Pancreas (tissue), 10 donors: ENCODE measurements at regions not wholly inside any gene's neighbourhood (a gene's known extent, or its start where the extent isn't known, plus 50 kb on each side); places are given as distances from the start of the nearest gene placed in this dataset.

ENCODE experiments used
- ATAC-seq, 4 donors: fragments of 200-7000 bp; cut with Tn5 transposase; one replicate each; pipeline versions ENCODE4 v1.8.0 to v1.9.1; 2020; ENCODE audit warnings: mild to moderate bottlenecking in 4 of 4, moderate library complexity in 4 of 4
- DNase-seq, 6 donors: peaks; one replicate each; pipeline ENCODE4 v3.0.0-alpha.2; 2020
- FAIRE-seq: peaks from 2 replicates; lab custom pipeline; 2012; peaks lifted over from hg19 to GRCh38; lab: Jason Lieb, UNC
- H3K27ac ChIP-seq, 4 donors: fragments of 200-600 bp; sonication (generic); 1 replicate in 3 of 4; 2 replicates in 1 of 4; pipeline versions ENCODE4 v1.5.0 to v1.8.0; 2020
- H3K27me3 ChIP-seq, 4 donors: fragments of 200-600 bp; one replicate each; pipeline ENCODE4 v1.8.0; 2021
- H3K36me3 ChIP-seq, 3 donors: fragments of 200-600 bp; sonication (generic) in 1 of 3; one replicate each; pipeline versions ENCODE4 v1.5.0 to v1.8.0; 2020 to 2021
- H3K4me1 ChIP-seq, 3 donors: fragments of 200-600 bp; one replicate each; pipeline ENCODE4 v1.8.0; 2021
- H3K4me3 ChIP-seq, 4 donors: fragments of 200-600 bp; sonication (generic) in 2 of 4; one replicate each; pipeline versions ENCODE4 v1.5.0 to v1.8.0; 2020 to 2021
- H3K9me3 ChIP-seq, 4 donors: fragments of 200-600 bp; one replicate each; pipeline ENCODE4 v1.8.0; 2021
- CTCF ChIP-seq, 4 donors: fragments of 200-600 bp; sonication (generic) in 3 of 4; IDR thresholded peaks; one replicate each; pipeline versions ENCODE4 v1.5.0 to v1.8.0; 2021; ENCODE audit warnings: antibody characterized with exemption in 4 of 4
- WGBS, 2 donors: extraction: QIAGEN DNeasy Blood & Tissue Kit; methylation state at CpG; one replicate each; pipeline ENCODE4 v1.1.7; 2013; 5-methylcytosine and 5-hydroxymethylcytosine counted together
- intact Hi-C, 3 donors: fragments of 100-400 bp; cut with DNase I; formaldehyde crosslinking; loops; one replicate each; pipeline versions ENCODE4 v1.11.1 to v1.14.2; 2022
- donor health status: healthy with polysubstance abuse.
- donor health status: DM: no; HTN: no; CAD: no; lungs with moderate emphysema.
- donor health status: DM: no; HTN: no; CAD: no.
- donor health status: control.
- donor health status: control.
- donor health status: Bipolar disorder and iron deficiency.
- donor health status: DM: yes; HTN: yes; CAD: no.
- donor health status: DM: no; HTN: no; CAD: no.
- donor health status: DM: no; HTN: no; CAD: no.
- donor health status: DM: yes; HTN: yes; CAD: no.

- TF ChIP-seq CTCF (IDR thresholded peaks at IDR 0.05): no peak
- Histone ChIP-seq H3K9me3 (no peaks in the 10 kb centered on the region), H3K4me1 (no peaks in the 10 kb centered on the region), H3K27ac (no peak overlapping the region), H3K27me3 (no peaks in the 10 kb centered on the region), H3K36me3 (no peaks in the 10 kb centered on the region), H3K4me3 (no peak overlapping the region)
- intact Hi-C loops: no loop called here
- FAIRE-seq (no peak), DNase-seq (no peak), ATAC-seq (no peak)
- WGBS, 2 donors: 79 to 87% methylated on average over 4 of the region's 4 CpGs
Measured at GRCh38 chr6:24056567-24056966, 69.4 kb upstream of the NRSN1 start.

GRCh38 chr6:24057030-24057429 lies 69.0 kb upstream of the NRSN1 start:
- WGBS, 2 donors: 71 to 85% methylated on average over 3 of the region's 3 CpGs
- Histone ChIP-seq H3K27me3 (no peaks in the 10 kb centered on the region), H3K4me1 (no peaks in the 10 kb centered on the region), H3K9me3 (no peaks in the 10 kb centered on the region), H3K36me3 (no peaks in the 10 kb centered on the region), H3K4me3 (no peak overlapping the region), H3K27ac (no peak overlapping the region)
- DNase-seq (no peak), FAIRE-seq (no peak), ATAC-seq (no peak)
- intact Hi-C loops: no loop called here
- TF ChIP-seq CTCF (IDR thresholded peaks at IDR 0.05): no peak

- WGBS, 2 donors: 44 to 46% methylated on average over 2 of the region's 2 CpGs
- H3K4me3 ChIP-seq: no peak overlapping the region
- H3K4me1 ChIP-seq: no peaks in the 10 kb centered on the region
- no peaks in the 10 kb centered on the region for H3K36me3 ChIP-seq
- H3K27me3 ChIP-seq: no peaks in the 10 kb centered on the region
- ATAC-seq (no peak), DNase-seq (no peak), FAIRE-seq (no peak)
- intact Hi-C loops: no loop called here
- no peak for TF ChIP-seq CTCF (IDR thresholded peaks at IDR 0.05)
- no peak overlapping the region for H3K27ac ChIP-seq
- H3K9me3 ChIP-seq: no peaks in the 10 kb centered on the region
Measured at GRCh38 chr6:24060982-24061754, 64.8 kb upstream of the NRSN1 start.

GRCh38 chr6:24064106-24064505 lies 61.9 kb upstream of the NRSN1 start:
- no peaks in the 10 kb centered on the region for H3K27me3 ChIP-seq
- no peak overlapping the region for H3K27ac ChIP-seq
- FAIRE-seq: no peak
- 27 to 33% methylated on average over 1 of the region's 1 CpG for WGBS, 2 donors
- intact Hi-C loops: no loop called here
- no peaks in the 10 kb centered on the region for H3K9me3 ChIP-seq
- ATAC-seq: peak in 2 of 4 donors; percentile 46 to 57
- peak in 1 of 4 donors; percentile 10 for TF ChIP-seq CTCF (IDR thresholded peaks at IDR 0.05)
- DNase-seq: peak in 1 of 6 donors; percentile 13
- H3K4me1 ChIP-seq: no peaks in the 10 kb centered on the region
- H3K36me3 ChIP-seq: no peaks in the 10 kb centered on the region
- H3K4me3 ChIP-seq: no peak overlapping the region

- no peak for TF ChIP-seq CTCF (IDR thresholded peaks at IDR 0.05)
- Histone ChIP-seq H3K36me3 (no peaks in the 10 kb centered on the region), H3K27ac (no peak overlapping the region), H3K27me3 (no peaks in the 10 kb centered on the region), H3K4me3 (no peak overlapping the region), H3K9me3 (no peaks in the 10 kb centered on the region), H3K4me1 (no peaks in the 10 kb centered on the region)
- FAIRE-seq (no peak), DNase-seq (no peak), ATAC-seq (no peak)
- intact Hi-C loops: no loop called here
- WGBS, 2 donors: 37 to 39% methylated on average over 1 of the region's 1 CpG
Measured at GRCh38 chr6:24064832-24065231, 61.2 kb upstream of the NRSN1 start.
